Immature natural killer cell (primary cell): ENCODE measurements at regions not wholly inside any gene's neighbourhood (a gene's known extent, or its start where the extent isn't known, plus 50 kb on each side); places are given as distances from the start of the nearest gene placed in this dataset.

Experiments
- DNase-seq, 3 donors: peaks; one replicate each; pipeline ENCODE4 v3.0.0; 2022; ENCODE audit warnings: mixed read lengths in 1 of 3
- H3K27ac Mint-ChIP-seq, 6 donors: one replicate each; pipeline ENCODE4 v1.8.0; 2020; ENCODE audit warnings: mixed read lengths in 6 of 6, mild to moderate bottlenecking in 5 of 6, inconsistent platforms in 4 of 6, moderate library complexity in 3 of 6
- H3K27me3 Mint-ChIP-seq, 3 donors: one replicate each; pipeline ENCODE4 v1.8.0; 2020 to 2021; ENCODE audit warnings: low read depth in 3 of 3, mild to moderate bottlenecking in 3 of 3, mixed read lengths in 3 of 3, moderate library complexity in 3 of 3, inconsistent platforms in 1 of 3
- H3K36me3 Mint-ChIP-seq, 3 donors: one replicate each; pipeline ENCODE4 v1.8.0; 2020; ENCODE audit warnings: mixed read lengths in 3 of 3, inconsistent platforms in 2 of 3, mild to moderate bottlenecking in 2 of 3
- H3K4me1 Mint-ChIP-seq, 2 donors: one replicate each; pipeline ENCODE4 v1.8.0; 2020; ENCODE audit warnings: inconsistent platforms in 2 of 2, mild to moderate bottlenecking in 2 of 2, mixed read lengths in 2 of 2, moderate library complexity in 1 of 2
- H3K4me3 Mint-ChIP-seq, 5 donors: one replicate each; pipeline ENCODE4 v1.8.0; 2020; ENCODE audit warnings: mild to moderate bottlenecking in 5 of 5, mixed read lengths in 5 of 5, inconsistent platforms in 3 of 5, moderate library complexity in 3 of 5
- H3K9me3 Mint-ChIP-seq, 6 donors: one replicate each; pipeline ENCODE4 v1.8.0; 2020; ENCODE audit warnings: mild to moderate bottlenecking in 6 of 6, mixed read lengths in 6 of 6, inconsistent platforms in 4 of 6, moderate library complexity in 3 of 6

- Mint-ChIP-seq H3K4me1 (no peaks in the 10 kb centered on the region), H3K27ac (no peak overlapping the region), H3K36me3 (no peaks in the 10 kb centered on the region), H3K4me3 (no peak overlapping the region), H3K27me3 (peaks cover 0 to 18% (median 5%) of the 10 kb centered on the region in 3 donors), H3K9me3 (no peaks in the 10 kb centered on the region)
- DNase-seq: no peak
These were observed 94.0 kb downstream of the TMX1 start for GRCh38 chr14:51333901-51334521.

GRCh38 chr14:51334566-51334965 is 94.5 kb downstream of the TMX1 start:
- no peaks in the 10 kb centered on the region for H3K4me1 Mint-ChIP-seq
- peaks cover 0 to 15% (median 6%) of the 10 kb centered on the region in 3 donors for H3K27me3 Mint-ChIP-seq
- H3K4me3 Mint-ChIP-seq: no peak overlapping the region
- H3K27ac Mint-ChIP-seq: no peak overlapping the region
- no peaks in the 10 kb centered on the region for H3K9me3 Mint-ChIP-seq
- no peaks in the 10 kb centered on the region for H3K36me3 Mint-ChIP-seq
- no peak for DNase-seq

- H3K9me3 Mint-ChIP-seq: no peaks in the 10 kb centered on the region
- peaks cover 0 to 13% (median 7%) of the 10 kb centered on the region in 3 donors for H3K27me3 Mint-ChIP-seq
- no peaks in the 10 kb centered on the region for H3K4me1 Mint-ChIP-seq
- DNase-seq: no peak
- no peak overlapping the region for H3K27ac Mint-ChIP-seq
- H3K4me3 Mint-ChIP-seq: no peak overlapping the region
- no peaks in the 10 kb centered on the region for H3K36me3 Mint-ChIP-seq
These were observed 95.5 kb downstream of the TMX1 start for GRCh38 chr14:51335531-51335930.

GRCh38 chr14:51335961-51336723 is 96.1 kb downstream of the TMX1 start:
- no peak overlapping the region for H3K27ac Mint-ChIP-seq
- H3K4me1 Mint-ChIP-seq: no peaks in the 10 kb centered on the region
- no peak for DNase-seq

GRCh38 chr14:51336734-51337133 is 96.7 kb downstream of the TMX1 start:
- DNase-seq: no peak
- Mint-ChIP-seq H3K27ac (no peak overlapping the region), H3K36me3 (no peaks in the 10 kb centered on the region), H3K27me3 (peaks cover 0 to 10% (median 7%) of the 10 kb centered on the region in 3 donors), H3K9me3 (no peaks in the 10 kb centered on the region), H3K4me3 (no peak overlapping the region), H3K4me1 (no peaks in the 10 kb centered on the region)

More at GRCh38 chr14:51335961-51336723, 96.1 kb downstream of the TMX1 start:
- Mint-ChIP-seq H3K9me3 (no peaks in the 10 kb centered on the region), H3K27me3 (peaks cover 0 to 10% (median 7%) of the 10 kb centered on the region in 3 donors), H3K4me3 (no peak overlapping the region), H3K36me3 (no peaks in the 10 kb centered on the region)

GRCh38 chr14:51337520-51337919 is 97.5 kb downstream of the TMX1 start:
- Mint-ChIP-seq H3K27me3 (peaks cover 0 to 8% (median 7%) of the 10 kb centered on the region in 3 donors), H3K4me3 (no peak overlapping the region), H3K9me3 (no peaks in the 10 kb centered on the region), H3K4me1 (no peaks in the 10 kb centered on the region), H3K27ac (no peak overlapping the region), H3K36me3 (no peaks in the 10 kb centered on the region)
- DNase-seq: no peak

GRCh38 chr14:51341338-51341737 is 101.3 kb downstream of the TMX1 start:
- no peak overlapping the region for H3K27ac Mint-ChIP-seq
- no peak for DNase-seq
- peaks cover 0 to 7% (median 0%) of the 10 kb centered on the region in 3 donors for H3K36me3 Mint-ChIP-seq
- H3K4me1 Mint-ChIP-seq: no peaks in the 10 kb centered on the region
- H3K27me3 Mint-ChIP-seq: peaks cover 0 to 4% (median 4%) of the 10 kb centered on the region in 3 donors
- peaks cover 0 to 4% (median 0%) of the 10 kb centered on the region in 6 donors for H3K9me3 Mint-ChIP-seq
- H3K4me3 Mint-ChIP-seq: no peak overlapping the region

- H3K4me1 Mint-ChIP-seq: no peaks in the 10 kb centered on the region
- H3K27ac Mint-ChIP-seq: no peak overlapping the region
- H3K36me3 Mint-ChIP-seq: peaks cover 0 to 7% (median 0%) of the 10 kb centered on the region in 3 donors
- H3K9me3 Mint-ChIP-seq: peaks cover 0 to 4% (median 0%) of the 10 kb centered on the region in 6 donors
- H3K27me3 Mint-ChIP-seq: peaks cover 0 to 4% (median 2%) of the 10 kb centered on the region in 3 donors
- no peak overlapping the region for H3K4me3 Mint-ChIP-seq
- no peak for DNase-seq
These were observed 102.2 kb downstream of the TMX1 start for GRCh38 chr14:51342226-51342625.

GRCh38 chr14:51351997-51352396 is 112.0 kb downstream of the TMX1 start:
- Mint-ChIP-seq H3K4me1 (no peaks in the 10 kb centered on the region), H3K9me3 (peaks cover 0 to 4% (median 0%) of the 10 kb centered on the region in 6 donors), H3K27me3 (peaks cover 0 to 2% (median 0%) of the 10 kb centered on the region in 3 donors), H3K27ac (no peak overlapping the region), H3K36me3 (peaks cover 0 to under 1% (median 0%) of the 10 kb centered on the region in 3 donors), H3K4me3 (no peak overlapping the region)
- DNase-seq: no peak

- no peak for DNase-seq
- Mint-ChIP-seq H3K27me3 (peaks cover 0 to 2% (median 0%) of the 10 kb centered on the region in 3 donors), H3K9me3 (peaks cover 0 to 3% (median 0%) of the 10 kb centered on the region in 6 donors), H3K4me1 (no peaks in the 10 kb centered on the region), H3K4me3 (no peak overlapping the region), H3K27ac (no peak overlapping the region), H3K36me3 (peaks cover 0 to 4% (median 0%) of the 10 kb centered on the region in 3 donors)
These were observed 113.9 kb downstream of the TMX1 start for GRCh38 chr14:51353901-51354300.

- Mint-ChIP-seq H3K4me3 (no peak overlapping the region), H3K4me1 (no peaks in the 10 kb centered on the region), H3K27ac (no peak overlapping the region), H3K27me3 (peaks cover 0 to 2% (median 0%) of the 10 kb centered on the region in 3 donors), H3K9me3 (peaks cover 0 to 3% (median 0%) of the 10 kb centered on the region in 6 donors), H3K36me3 (peaks cover 0 to 4% (median 0%) of the 10 kb centered on the region in 3 donors)
- no peak for DNase-seq
These were observed 114.8 kb downstream of the TMX1 start for GRCh38 chr14:51354846-51355245.

- no peak for DNase-seq
- Mint-ChIP-seq H3K9me3 (no peaks in the 10 kb centered on the region), H3K4me1 (no peaks in the 10 kb centered on the region), H3K27ac (no peak overlapping the region), H3K27me3 (peaks cover 0 to 6% (median 0%) of the 10 kb centered on the region in 3 donors), H3K4me3 (no peak overlapping the region), H3K36me3 (peaks cover 0 to 4% (median 0%) of the 10 kb centered on the region in 3 donors)
These were observed 116.3 kb downstream of the TMX1 start for GRCh38 chr14:51356381-51356780.

GRCh38 chr14:51357250-51357649 is 117.2 kb downstream of the TMX1 start:
- Mint-ChIP-seq H3K36me3 (peaks cover 0 to 4% (median 0%) of the 10 kb centered on the region in 3 donors), H3K9me3 (no peaks in the 10 kb centered on the region), H3K4me3 (no peak overlapping the region), H3K27ac (no peak overlapping the region), H3K4me1 (no peaks in the 10 kb centered on the region), H3K27me3 (peaks cover 0 to 8% (median 0%) of the 10 kb centered on the region in 3 donors)
- no peak for DNase-seq

- Mint-ChIP-seq H3K36me3 (peaks cover 0 to 4% (median 0%) of the 10 kb centered on the region in 3 donors), H3K9me3 (no peaks in the 10 kb centered on the region), H3K27me3 (peaks cover 0 to 6% (median 0%) of the 10 kb centered on the region in 3 donors), H3K27ac (no peak overlapping the region), H3K4me1 (no peaks in the 10 kb centered on the region), H3K4me3 (no peak overlapping the region)
- no peak for DNase-seq
These were observed 120.5 kb downstream of the TMX1 start for GRCh38 chr14:51360592-51360991.
